GM23338 (cell line): ENCODE measurements at regions not wholly inside any gene's neighbourhood (a gene's known extent, or its start where the extent isn't known, plus 50 kb on each side); places are given as distances from the start of the nearest gene placed in this dataset.

Experiments used
- CREB1 ChIP-seq: fragments of 250-450 bp; sonication (Bioruptor Pico); IDR thresholded peaks from 2 replicates; pipeline ENCODE4 v1.5.0; 2020; ENCODE audit warnings: low read depth, mild to moderate bottlenecking, moderate library complexity
- CTCF ChIP-seq, 2 experiments: fragments of 200-600 bp in 1 of 2; sonication (generic) in 1 of 2; conservative IDR thresholded peaks; 2 replicates each; pipeline versions ENCODE4 v1.5.1 to v1.6.1; 2016 to 2017; ENCODE audit warnings: antibody characterized with exemption in 2 of 2, low read depth in 2 of 2, mild to moderate bottlenecking in 2 of 2, moderate library complexity in 1 of 2
- EZH2 ChIP-seq: fragments of 200-600 bp; sonication (generic); IDR thresholded peaks from one replicate; pipeline ENCODE4 v1.8.0; 2017; ENCODE audit warnings: antibody characterized with exemption, mild to moderate bottlenecking, low read depth; ENCODE audit not compliant: unreplicated experiment
- EZH2phosphoT487 ChIP-seq: fragments of 200-600 bp; sonication (generic); IDR thresholded peaks from one replicate; pipeline ENCODE4 v1.8.1; 2018; ENCODE audit warnings: antibody characterized with exemption; ENCODE audit not compliant: unreplicated experiment
- JUNB ChIP-seq: IDR thresholded peaks from one replicate; pipeline ENCODE4 v1.6.1; 2016; ENCODE audit warnings: antibody characterized with exemption; ENCODE audit not compliant: unreplicated experiment
- POLR2AphosphoS5 ChIP-seq: IDR thresholded peaks from 2 replicates; pipeline ENCODE4 v1.6.1; 2016; ENCODE audit warnings: antibody characterized with exemption, low read depth
- REST ChIP-seq: IDR thresholded peaks from one replicate; pipeline ENCODE4 v1.6.1; 2018; ENCODE audit warnings: antibody characterized with exemption; ENCODE audit not compliant: unreplicated experiment
- ZNF114 ChIP-seq: fragments of 250-450 bp; sonication (Bioruptor Pico); IDR thresholded peaks from 2 replicates; pipeline ENCODE4 v1.5.0; 2020; ENCODE audit warnings: mild to moderate bottlenecking, moderate library complexity
- ZNF331 ChIP-seq: fragments of 250-450 bp; sonication (Bioruptor Pico); IDR thresholded peaks from 2 replicates; pipeline ENCODE4 v1.5.0; 2020; ENCODE audit warnings: low read depth, mild to moderate bottlenecking, moderate library complexity
- TF ChIP-seq, protein P1 (sequence below): IDR thresholded peaks from 2 replicates; pipeline ENCODE4 v1.6.1; 2016; ENCODE audit warnings: antibody characterized with exemption

- no peak for TF ChIP-seq CTCF (conservative IDR thresholded peaks at IDR 0.05; ENCODE audit: low read depth in 2 of 2)
- no peak for TF ChIP-seq CREB1 (CRISPR knock-in tag)
- TF ChIP-seq, protein P1, sequence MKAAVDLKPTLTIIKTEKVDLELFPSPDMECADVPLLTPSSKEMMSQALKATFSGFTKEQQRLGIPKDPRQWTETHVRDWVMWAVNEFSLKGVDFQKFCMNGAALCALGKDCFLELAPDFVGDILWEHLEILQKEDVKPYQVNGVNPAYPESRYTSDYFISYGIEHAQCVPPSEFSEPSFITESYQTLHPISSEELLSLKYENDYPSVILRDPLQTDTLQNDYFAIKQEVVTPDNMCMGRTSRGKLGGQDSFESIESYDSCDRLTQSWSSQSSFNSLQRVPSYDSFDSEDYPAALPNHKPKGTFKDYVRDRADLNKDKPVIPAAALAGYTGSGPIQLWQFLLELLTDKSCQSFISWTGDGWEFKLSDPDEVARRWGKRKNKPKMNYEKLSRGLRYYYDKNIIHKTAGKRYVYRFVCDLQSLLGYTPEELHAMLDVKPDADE, result no peak
- TF ChIP-seq ZNF331 (CRISPR knock-in tag), result no peak
- no peak for TF ChIP-seq EZH2
- no peak for TF ChIP-seq EZH2phosphoT487
- TF ChIP-seq POLR2AphosphoS5, result no peak
- TF ChIP-seq JUNB, result no peak
- TF ChIP-seq ZNF114 (CRISPR knock-in tag), result no peak
- no peak for TF ChIP-seq REST
Observed at GRCh38 chr5:158530115-158530514, 569.6 kb downstream of the EBF1 start.
